Loucy (cell line): ENCODE measurements at regions not wholly inside any gene's neighbourhood (a gene's known extent, or its start where the extent isn't known, plus 50 kb on each side); places are given as distances from the start of the nearest gene placed in this dataset.

Experiments used
- H2AFZ ChIP-seq: fragments of 200-600 bp; sonication (generic); 2 replicates; pipeline ENCODE4 v1.6.0; 2016; ENCODE audit warnings: antibody characterized with exemption, mild to moderate bottlenecking, low read length, moderate library complexity
- H3F3A ChIP-seq: fragments of 200-600 bp; 2 replicates; pipeline ENCODE4 v1.6.0; 2016; ENCODE audit warnings: antibody characterized with exemption, low read depth, mild to moderate bottlenecking
- H3K27me3 ChIP-seq: fragments of 200-600 bp; sonication (generic); 2 replicates; pipeline ENCODE4 v1.6.1; 2014; ENCODE audit warnings: low read length, mild to moderate bottlenecking; ENCODE audit not compliant: insufficient read depth, poor library complexity, severe bottlenecking
- H3K36me3 ChIP-seq: fragments of 200-600 bp; sonication (generic); 2 replicates; pipeline ENCODE4 v1.6.1; 2016; ENCODE audit warnings: low read length; ENCODE audit not compliant: insufficient read depth
- H3K4me1 ChIP-seq: fragments of 200-600 bp; sonication (generic); 2 replicates; pipeline ENCODE4 v1.5.1; 2014; ENCODE audit warnings: low read length, mild to moderate bottlenecking; ENCODE audit not compliant: insufficient read depth, poor library complexity, severe bottlenecking
- H3K4me2 ChIP-seq: fragments of 200-600 bp; sonication (generic); 2 replicates; pipeline ENCODE4 v1.6.0; 2014; ENCODE audit warnings: antibody characterized with exemption, low read length, low read depth, mild to moderate bottlenecking; ENCODE audit not compliant: poor library complexity, severe bottlenecking
- H3K4me3 ChIP-seq: fragments of 200-600 bp; sonication (generic); 2 replicates; pipeline ENCODE4 v1.5.1; 2014; ENCODE audit warnings: low read length, mild to moderate bottlenecking, mixed read lengths; ENCODE audit not compliant: poor library complexity, severe bottlenecking
- H3K79me2 ChIP-seq: fragments of 200-600 bp; sonication (generic); 2 replicates; pipeline ENCODE4 v1.6.1; 2014; ENCODE audit warnings: low read length; ENCODE audit not compliant: insufficient read depth
- H3K9ac ChIP-seq: fragments of 200-600 bp; sonication (generic); 2 replicates; pipeline ENCODE4 v1.6.0; 2014; ENCODE audit warnings: mild to moderate bottlenecking, low read depth, low read length, moderate library complexity; ENCODE audit not compliant: poor library complexity, severe bottlenecking
- H3K9me2 ChIP-seq: fragments of 200-600 bp; sonication (generic); replicated peaks from 2 replicates; pipeline ENCODE4 v1.6.1; 2016; ENCODE audit warnings: low read depth, low read length, mixed read lengths
- H3K9me3 ChIP-seq: fragments of 200-600 bp; sonication (generic); 2 replicates; pipeline ENCODE4 v1.6.1; 2014; ENCODE audit warnings: mild to moderate bottlenecking, antibody characterized with exemption, low read length, low read depth; ENCODE audit not compliant: insufficient read depth
- H4K20me1 ChIP-seq: fragments of 200-600 bp; sonication (generic); 2 replicates; pipeline ENCODE4 v1.6.0; 2014; ENCODE audit warnings: antibody characterized with exemption, low read length, mild to moderate bottlenecking; ENCODE audit not compliant: insufficient read depth, poor library complexity, severe bottlenecking
- EZH2phosphoT487 ChIP-seq: fragments of 200-600 bp; IDR thresholded peaks from 2 replicates; pipeline ENCODE4 v1.6.1; 2018; ENCODE audit warnings: antibody characterized with exemption, mild to moderate bottlenecking, moderate library complexity, borderline replicate concordance
- TF ChIP-seq, protein P1 (sequence below): fragments of 200-600 bp; sonication (generic); conservative IDR thresholded peaks from 2 replicates; pipeline ENCODE4 v1.5.1; 2014; ENCODE audit warnings: mild to moderate bottlenecking, antibody characterized with exemption, low read length

DNA sequence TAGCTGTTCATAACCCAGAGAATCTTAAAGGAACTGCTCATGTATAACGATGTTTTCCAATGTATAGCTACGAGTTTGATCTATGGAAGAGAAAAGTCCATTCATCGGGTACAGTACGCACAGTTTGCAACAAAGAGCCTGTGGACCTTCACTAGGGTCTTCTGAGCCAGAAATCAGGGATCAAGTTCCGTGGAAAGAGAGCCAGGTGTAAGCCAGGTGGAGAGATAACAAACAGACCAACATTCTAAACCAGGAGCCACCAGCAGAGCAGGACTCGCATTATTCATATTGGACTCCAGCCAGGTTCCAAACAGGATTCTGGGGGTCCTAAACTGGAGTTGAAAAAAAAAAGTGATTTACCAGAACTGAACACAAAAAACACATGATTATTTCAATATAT, 505.4 kb upstream of the C16orf82 start:
- no peak for TF ChIP-seq EZH2phosphoT487
- TF ChIP-seq, protein P1, sequence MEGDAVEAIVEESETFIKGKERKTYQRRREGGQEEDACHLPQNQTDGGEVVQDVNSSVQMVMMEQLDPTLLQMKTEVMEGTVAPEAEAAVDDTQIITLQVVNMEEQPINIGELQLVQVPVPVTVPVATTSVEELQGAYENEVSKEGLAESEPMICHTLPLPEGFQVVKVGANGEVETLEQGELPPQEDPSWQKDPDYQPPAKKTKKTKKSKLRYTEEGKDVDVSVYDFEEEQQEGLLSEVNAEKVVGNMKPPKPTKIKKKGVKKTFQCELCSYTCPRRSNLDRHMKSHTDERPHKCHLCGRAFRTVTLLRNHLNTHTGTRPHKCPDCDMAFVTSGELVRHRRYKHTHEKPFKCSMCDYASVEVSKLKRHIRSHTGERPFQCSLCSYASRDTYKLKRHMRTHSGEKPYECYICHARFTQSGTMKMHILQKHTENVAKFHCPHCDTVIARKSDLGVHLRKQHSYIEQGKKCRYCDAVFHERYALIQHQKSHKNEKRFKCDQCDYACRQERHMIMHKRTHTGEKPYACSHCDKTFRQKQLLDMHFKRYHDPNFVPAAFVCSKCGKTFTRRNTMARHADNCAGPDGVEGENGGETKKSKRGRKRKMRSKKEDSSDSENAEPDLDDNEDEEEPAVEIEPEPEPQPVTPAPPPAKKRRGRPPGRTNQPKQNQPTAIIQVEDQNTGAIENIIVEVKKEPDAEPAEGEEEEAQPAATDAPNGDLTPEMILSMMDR, result no peak
- Histone ChIP-seq H3F3A (no peaks in the 10 kb centered on the region), H3K4me3 (no peak overlapping the region), H3K27me3 (no peaks in the 10 kb centered on the region), H4K20me1 (no peaks in the 10 kb centered on the region), H2AFZ (no peak overlapping the region), H3K4me1 (no peaks in the 10 kb centered on the region), H3K9me2 (no peaks in the 10 kb centered on the region), H3K4me2 (no peak overlapping the region), H3K36me3 (no peaks in the 10 kb centered on the region), H3K9me3 (peaks cover 4% of the 10 kb centered on the region; the same call in 1 of the 2 replicates), H3K79me2 (no peaks in the 10 kb centered on the region), H3K9ac (no peak overlapping the region)

DNA sequence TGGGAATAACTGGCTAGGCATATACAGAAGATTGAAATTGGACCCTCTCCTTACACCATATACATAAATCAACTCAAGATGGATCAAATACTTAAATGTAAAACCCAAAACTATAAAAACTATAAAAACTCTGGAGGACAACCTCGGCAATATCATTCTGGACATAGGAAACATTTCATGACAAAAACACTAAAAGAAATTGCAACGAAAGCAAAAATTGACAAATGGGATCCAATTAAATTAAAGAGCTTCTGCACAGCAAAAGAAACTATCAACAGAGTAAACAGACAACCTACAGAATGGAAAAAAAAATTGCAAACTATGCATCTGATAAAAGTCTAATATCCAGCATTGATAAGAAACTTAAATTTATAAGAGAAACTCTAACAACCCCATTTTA, 503.7 kb upstream of the C16orf82 start:
- H3K4me1 ChIP-seq, result no peaks in the 10 kb centered on the region
- H3K9me2 ChIP-seq, result no peaks in the 10 kb centered on the region
- H3K79me2 ChIP-seq, result no peaks in the 10 kb centered on the region
- no peak overlapping the region for H2AFZ ChIP-seq
- H4K20me1 ChIP-seq, result no peaks in the 10 kb centered on the region
- H3K4me2 ChIP-seq, result no peak overlapping the region
- TF ChIP-seq, protein P1, result no peak
- TF ChIP-seq EZH2phosphoT487, result no peak
- H3K9me3 ChIP-seq, result peaks cover 1% of the 10 kb centered on the region; the same call in 1 of the 2 replicates
- H3K4me3 ChIP-seq, result no peak overlapping the region
- no peaks in the 10 kb centered on the region for H3K36me3 ChIP-seq
- no peak overlapping the region for H3K9ac ChIP-seq
- no peaks in the 10 kb centered on the region for H3K27me3 ChIP-seq
- H3F3A ChIP-seq, result no peaks in the 10 kb centered on the region

DNA sequence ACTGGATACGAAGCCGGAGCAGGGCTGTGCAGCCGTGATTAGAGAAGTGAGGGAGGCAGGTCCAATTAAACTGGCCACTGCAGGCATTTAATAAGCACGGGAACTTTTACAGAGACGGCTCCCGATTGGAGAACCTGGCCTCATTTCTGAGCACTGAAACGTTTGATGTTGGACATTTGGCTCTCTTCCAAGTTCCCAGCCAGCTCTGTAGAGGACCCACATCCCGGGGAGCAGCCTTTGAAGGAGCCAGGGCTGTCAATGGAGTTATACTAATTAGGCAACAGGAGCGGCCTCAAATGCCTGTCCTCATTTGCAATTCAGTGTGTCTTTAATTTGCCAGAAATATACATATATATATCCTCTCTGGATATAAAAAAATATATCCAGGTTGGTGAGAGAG, 499.4 kb upstream of the C16orf82 start:
- Histone ChIP-seq H3K9me3 (no peaks in the 10 kb centered on the region; the same call in 1 of the 2 replicates), H3F3A (no peaks in the 10 kb centered on the region), H2AFZ (no peak overlapping the region), H3K9ac (no peak overlapping the region), H3K9me2 (no peaks in the 10 kb centered on the region), H3K4me1 (no peaks in the 10 kb centered on the region), H3K4me3 (no peak overlapping the region), H3K79me2 (no peaks in the 10 kb centered on the region), H3K36me3 (no peaks in the 10 kb centered on the region), H4K20me1 (no peaks in the 10 kb centered on the region), H3K4me2 (no peak overlapping the region), H3K27me3 (no peaks in the 10 kb centered on the region)
- TF ChIP-seq, protein P1, result no peak
- no peak for TF ChIP-seq EZH2phosphoT487
